HepG2 (cell line): ENCODE measurements at regions not wholly inside any gene's neighbourhood (a gene's known extent, or its start where the extent isn't known, plus 50 kb on each side); places are given as distances from the start of the nearest gene placed in this dataset.

ENCODE experiments used
- ATAC-seq: fragments of 200-7000 bp; cut with Tn5 transposase; 3 replicates; pipeline ENCODE4 v1.9.1; 2020; ENCODE audit warnings: mild to moderate bottlenecking, moderate library complexity
- BruUV-seq: library from RNA; stranded (reverse); fragments of 400-500 nt; replicated peaks from 2 replicates; lab custom pipeline; 2021; lab: Mats Ljungman, UMichigan
- CTCF ChIA-PET: fragments of 300-600 bp; formaldehyde crosslinking; extraction: SDS; loops from one replicate; lab custom pipeline; 2021; ENCODE audit warnings: low total read pairs, inconsistent platforms, low intra/inter-chr PET ratio; lab: Yijun Ruan, JAX
- POLR2A ChIA-PET: fragments of 350-600 bp; sonication (Branson Sonifier 250); formaldehyde crosslinking; loops from one replicate; lab custom pipeline; 2020; ENCODE audit warnings: antibody characterized with exemption, inconsistent platforms; lab: Yijun Ruan, JAX
- DNase-seq: peaks from one replicate; pipeline ENCODE4 v3.0.0-alpha.2; 2015; ENCODE audit warnings: low spot score
- FAIRE-seq: peaks from 3 replicates; lab custom pipeline; 2011; peaks lifted over from hg19 to GRCh38; lab: Jason Lieb, UNC
- H2AFZ ChIP-seq: one replicate; pipeline ENCODE4 v1.6.1; 2011; ENCODE audit warnings: low read length, inconsistent platforms
- H3K27ac ChIP-seq: fragments of 300-600 bp; 3 replicates; pipeline ENCODE4 v1.8.0; 2011; ENCODE audit warnings: mixed run types, mild to moderate bottlenecking, mixed read lengths, low read length, inconsistent platforms; ENCODE audit not compliant: insufficient read depth; ENCODE audit errors: extremely low read length
- H3K27me3 ChIP-seq, 2 experiments: fragments of 200-600 bp in 1 of 2; 2 replicates in 1 of 2; 3 replicates in 1 of 2; pipeline versions ENCODE4 v1.6.0 to v1.8.0; 2011; ENCODE audit warnings: low read length in 2 of 2, mild to moderate bottlenecking in 2 of 2, moderate library complexity in 2 of 2, inconsistent platforms in 1 of 2; ENCODE audit not compliant: insufficient read depth in 2 of 2, control insufficient read depth in 1 of 2
- H3K36me3 ChIP-seq, 2 experiments: fragments of 200-600 bp in 1 of 2; replicated peaks in 1 of 2; 2 replicates in 1 of 2; 3 replicates in 1 of 2; pipeline versions ENCODE4 v1.5.1 to v1.8.0; 2011; ENCODE audit warnings: low read length in 2 of 2, inconsistent platforms in 1 of 2; ENCODE audit not compliant: insufficient read depth in 2 of 2, control insufficient read depth in 1 of 2
- H3K4me1 ChIP-seq: 2 replicates; pipeline ENCODE4 v1.5.1; 2012; ENCODE audit warnings: low read length, inconsistent platforms; ENCODE audit not compliant: insufficient read depth
- H3K4me2 ChIP-seq: 2 replicates; pipeline ENCODE4 v1.6.0; 2011; ENCODE audit warnings: low read depth, low read length, inconsistent platforms
- H3K4me3 ChIP-seq, 3 experiments: fragments of 200-600 bp in 1 of 3; sonication (generic), shearing (Covaris generic) in 1 of 3; replicated peaks in 1 of 3; 2 replicates each; pipeline ENCODE4 v1.5.1; 2011 to 2016; ENCODE audit warnings: low read length in 3 of 3, inconsistent platforms in 2 of 3, low read depth in 2 of 3, mild to moderate bottlenecking in 2 of 3, control low read depth in 1 of 3, mixed read lengths in 1 of 3; ENCODE audit not compliant: insufficient read depth in 1 of 3
- H3K79me2 ChIP-seq: one replicate; pipeline ENCODE4 v1.6.1; 2011; ENCODE audit warnings: low read length, inconsistent platforms; ENCODE audit not compliant: insufficient read depth
- H3K9ac ChIP-seq: 2 replicates; pipeline ENCODE4 v1.6.0; 2011; ENCODE audit warnings: mild to moderate bottlenecking, low read depth, low read length, inconsistent platforms; ENCODE audit not compliant: insufficient read depth
- H3K9me3 ChIP-seq: 2 replicates; pipeline ENCODE4 v1.5.1; 2012; ENCODE audit warnings: mild to moderate bottlenecking, low read length
- H4K20me1 ChIP-seq: 2 replicates; pipeline ENCODE4 v1.6.0; 2011; ENCODE audit warnings: inconsistent platforms, mild to moderate bottlenecking, low read length, moderate library complexity; ENCODE audit not compliant: insufficient read depth
- DZIP1 ChIP-seq: sonication (generic); formaldehyde crosslinking; IDR thresholded peaks from 2 replicates; pipeline ENCODE4 v1.5.0; 2020; ENCODE audit warnings: mild to moderate bottlenecking, missing genetic modification reagents
- ETV5 ChIP-seq: IDR thresholded peaks from 2 replicates; pipeline ENCODE4 v1.6.1; 2018; ENCODE audit warnings: missing biosample characterization, missing genetic modification reagents, inconsistent platforms, borderline replicate concordance
- HMGXB4 ChIP-seq, 2 experiments: sonication (generic) in 1 of 2; formaldehyde crosslinking in 1 of 2; IDR thresholded peaks; 2 replicates each; pipeline versions ENCODE4 v1.4.0 to v1.6.1; 2018 to 2020; ENCODE audit warnings: missing genetic modification reagents in 2 of 2, borderline replicate concordance in 1 of 2, low read depth in 1 of 2, mild to moderate bottlenecking in 1 of 2, missing biosample characterization in 1 of 2
- PAF1 ChIP-seq: IDR thresholded peaks from 2 replicates; pipeline ENCODE4 v1.6.1; 2016; ENCODE audit warnings: missing genetic modification reagents, missing compliant biosample characterization
- RORA ChIP-seq: sonication (generic); formaldehyde crosslinking; IDR thresholded peaks from 2 replicates; pipeline ENCODE4 v1.5.0; 2020; ENCODE audit warnings: mild to moderate bottlenecking, missing genetic modification reagents, moderate library complexity
- SMARCC2 ChIP-seq: fragments of 450-650 bp; IDR thresholded peaks from 2 replicates; pipeline ENCODE4 v1.6.1; 2017; ENCODE audit warnings: antibody characterized with exemption, mild to moderate bottlenecking
- SUZ12 ChIP-seq: fragments of 150-350 bp; IDR thresholded peaks from 2 replicates; pipeline ENCODE4 v1.6.1; 2014; ENCODE audit warnings: low read depth, low read length
- TBX2 ChIP-seq: sonication (generic); formaldehyde crosslinking; IDR thresholded peaks from 2 replicates; pipeline ENCODE4 v1.5.0; 2020; ENCODE audit warnings: missing genetic modification reagents, mild to moderate bottlenecking, borderline replicate concordance
- TERF1 ChIP-seq: sonication (generic); formaldehyde crosslinking; IDR thresholded peaks from 2 replicates; pipeline ENCODE4 v1.8.0; 2022; ENCODE audit warnings: mild to moderate bottlenecking, missing genetic modification reagents, moderate library complexity
- ZFP36L1 ChIP-seq: sonication (generic); formaldehyde crosslinking; IDR thresholded peaks from 2 replicates; pipeline ENCODE4 v1.8.0; 2022; ENCODE audit warnings: mild to moderate bottlenecking, missing genetic modification reagents, moderate library complexity
- ZSCAN22 ChIP-seq: sonication (generic); formaldehyde crosslinking; IDR thresholded peaks from 2 replicates; pipeline ENCODE4 v1.4.0; 2020; ENCODE audit warnings: mild to moderate bottlenecking, missing genetic modification reagents
- WGBS: methylation state at CpG from one replicate; pipeline ENCODE4 v1.1.6; 2017; ENCODE audit warnings: low lambda C conversion rate; 5-methylcytosine and 5-hydroxymethylcytosine counted together
- in situ Hi-C: cut with HindIII; loops from 2 replicates; pipeline ENCODE4 v1.10.0; 2017; ENCODE audit warnings: low pct_unique_long_range_greater_than_20kb; ENCODE audit not compliant: extremely low pct_ligation_motif_present
- intact Hi-C: fragments of 100-400 bp; cut with micrococcal nuclease; formaldehyde crosslinking; loops from one replicate; pipeline ENCODE4 v1.10.0; 2022; ENCODE audit not compliant: unreplicated experiment

- Histone ChIP-seq H3K27ac (no peak overlapping the region), H2AFZ (no peak overlapping the region), H4K20me1 (no peaks in the 10 kb centered on the region), H3K4me1 (no peaks in the 10 kb centered on the region), H3K36me3 (no peaks in the 10 kb centered on the region), H3K79me2 (no peaks in the 10 kb centered on the region), H3K9me3 (peaks cover 68% of the 10 kb centered on the region), H3K9ac (no peak overlapping the region), H3K27me3 (no peaks in the 10 kb centered on the region), H3K4me3 (no peak overlapping the region), H3K4me2 (no peak overlapping the region)
- intact Hi-C loops = no loop called here
- WGBS = 0% methylated on average over 1 of the region's 3 CpGs
- no peak for TF ChIP-seq ETV5 (CRISPR knock-in tag)
- TF ChIP-seq TBX2 (CRISPR knock-in tag) = no peak
- TF ChIP-seq TERF1 (CRISPR knock-in tag) = no peak
- TF ChIP-seq SUZ12 = no peak
- TF ChIP-seq HMGXB4 (CRISPR knock-in tag; IDR thresholded peaks at IDR 0.05; ENCODE audit: borderline replicate concordance in 1 of 2, low read depth in 1 of 2) = no peak
- no peak for TF ChIP-seq SMARCC2
- in situ Hi-C loops = no loop called here
- ATAC-seq (no peak), DNase-seq (no peak), FAIRE-seq (no peak)
- no TSS peak for BruUV-seq
- ChIA-PET CTCF (no interaction called here), POLR2A (no interaction called here)
Observed at GRCh38 chrX:82230013-82230412, 1028.1 kb downstream of the SH3BGRL start.

GRCh38 chrX:82232679-82233078, 1030.8 kb downstream of the SH3BGRL start:
- Histone ChIP-seq H4K20me1 (no peaks in the 10 kb centered on the region), H3K4me1 (no peaks in the 10 kb centered on the region), H3K9ac (no peak overlapping the region), H2AFZ (no peak overlapping the region), H3K79me2 (no peaks in the 10 kb centered on the region), H3K9me3 (peaks cover 71% of the 10 kb centered on the region), H3K27me3 (no peaks in the 10 kb centered on the region), H3K4me3 (no peak overlapping the region), H3K36me3 (no peaks in the 10 kb centered on the region), H3K4me2 (no peak overlapping the region), H3K27ac (no peak overlapping the region)
- ChIA-PET CTCF (no interaction called here), POLR2A (no interaction called here)
- intact Hi-C loops (no loop called here), in situ Hi-C loops (no loop called here)
- DNase-seq (no peak), FAIRE-seq (no peak), ATAC-seq (no peak)
- BruUV-seq = no TSS peak
- TF ChIP-seq ZSCAN22 (CRISPR knock-in tag) = no peak
- no peak for TF ChIP-seq RORA
- no peak for TF ChIP-seq PAF1
- TF ChIP-seq DZIP1 (CRISPR knock-in tag) = no peak
- TF ChIP-seq ZFP36L1 (CRISPR knock-in tag) = no peak
